Ascending aorta (tissue), 2 donors: ENCODE measurements at regions not wholly inside any gene's neighbourhood (a gene's known extent, or its start where the extent isn't known, plus 50 kb on each side); places are given as distances from the start of the nearest gene placed in this dataset.

Source experiments
- DNase-seq, 2 donors: peaks; one replicate each; pipeline ENCODE4 v3.0.0-alpha.2; 2019; ENCODE audit warnings: low spot score in 2 of 2
- H3K27ac ChIP-seq, 2 donors: fragments of 200-600 bp; sonication (generic); one replicate each; pipeline ENCODE4 v1.5.1; 2016 to 2017; ENCODE audit warnings: mild to moderate bottlenecking in 1 of 2
- H3K27me3 ChIP-seq: fragments of 200-600 bp; sonication (generic); one replicate; pipeline ENCODE4 v1.5.1; 2017
- H3K36me3 ChIP-seq, 2 donors: fragments of 200-600 bp; sonication (generic); one replicate each; pipeline ENCODE4 v1.5.1; 2016
- H3K4me1 ChIP-seq, 2 donors: fragments of 200-600 bp; sonication (generic); one replicate each; pipeline ENCODE4 v1.5.1; 2016 to 2017; ENCODE audit warnings: mild to moderate bottlenecking in 1 of 2
- H3K4me3 ChIP-seq, 2 donors: fragments of 200-600 bp; sonication (generic); one replicate each; pipeline ENCODE4 v1.5.1; 2016 to 2017; ENCODE audit warnings: mild to moderate bottlenecking in 1 of 2
- H3K9me3 ChIP-seq, 2 donors: fragments of 200-600 bp; sonication (generic); one replicate each; pipeline ENCODE4 v1.5.1; 2016
- intact Hi-C: fragments of 100-400 bp; cut with DNase I; formaldehyde crosslinking; loops from one replicate; pipeline ENCODE4 v1.15.1; 2023
- TF ChIP-seq, protein P1 (sequence below), 3 experiments: fragments of 200-600 bp in 2 of 3; fragments of 450-650 bp in 1 of 3; sonication (generic) in 2 of 3; IDR thresholded peaks; one replicate each; pipeline ENCODE4 v1.5.1; 2016 to 2019; ENCODE audit warnings: antibody characterized with exemption in 3 of 3, mild to moderate bottlenecking in 1 of 3, moderate library complexity in 1 of 3

DNA sequence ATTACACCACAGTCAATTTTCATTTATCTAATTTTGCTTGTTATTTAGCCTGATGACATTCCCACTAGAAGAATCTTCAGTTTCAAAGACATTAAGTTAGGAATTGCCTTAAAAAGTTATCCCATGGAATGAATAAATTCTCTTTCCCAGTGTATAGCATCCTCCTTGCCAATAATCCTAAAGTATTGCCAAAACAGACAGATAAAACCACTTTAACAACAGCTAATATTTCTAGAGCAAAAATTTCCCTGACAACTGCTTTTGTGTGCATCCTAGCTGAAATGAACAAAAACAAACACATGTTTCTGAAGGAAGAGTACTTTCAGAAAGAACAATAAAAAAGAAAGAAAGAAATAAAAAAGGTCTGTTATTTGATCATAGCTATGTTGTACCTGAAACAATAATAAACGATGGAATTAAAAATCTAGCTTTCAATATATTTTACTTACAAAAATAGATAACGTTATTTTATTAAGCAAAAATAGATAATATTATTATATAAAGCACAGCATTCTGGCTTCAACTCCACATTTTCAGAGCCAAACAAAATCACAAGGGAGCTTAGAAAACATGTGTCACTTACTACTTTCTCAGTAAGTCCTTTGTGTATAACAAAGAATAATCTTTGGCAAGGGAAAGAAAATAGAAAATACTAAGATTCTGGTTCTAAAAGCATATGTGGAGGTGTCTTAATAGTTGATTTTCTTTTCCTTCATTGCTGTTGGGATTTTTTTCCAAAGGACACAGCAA lies 939.0 kb upstream of the CRIM1 start:
- H3K9me3 ChIP-seq, result no peaks in the 10 kb centered on the region
- H3K4me1 ChIP-seq, result no peaks in the 10 kb centered on the region
- H3K27me3 ChIP-seq, result no peaks in the 10 kb centered on the region
- no peak overlapping the region for H3K4me3 ChIP-seq
- no peak overlapping the region for H3K27ac ChIP-seq
- intact Hi-C loops, result loop anchor here (10.0 kb wide), 1 partner anchor 1742 kb away; no protein-coding TSS in a partner anchor
- DNase-seq, result no peak
- H3K36me3 ChIP-seq, result no peaks in the 10 kb centered on the region
- TF ChIP-seq, protein P1, sequence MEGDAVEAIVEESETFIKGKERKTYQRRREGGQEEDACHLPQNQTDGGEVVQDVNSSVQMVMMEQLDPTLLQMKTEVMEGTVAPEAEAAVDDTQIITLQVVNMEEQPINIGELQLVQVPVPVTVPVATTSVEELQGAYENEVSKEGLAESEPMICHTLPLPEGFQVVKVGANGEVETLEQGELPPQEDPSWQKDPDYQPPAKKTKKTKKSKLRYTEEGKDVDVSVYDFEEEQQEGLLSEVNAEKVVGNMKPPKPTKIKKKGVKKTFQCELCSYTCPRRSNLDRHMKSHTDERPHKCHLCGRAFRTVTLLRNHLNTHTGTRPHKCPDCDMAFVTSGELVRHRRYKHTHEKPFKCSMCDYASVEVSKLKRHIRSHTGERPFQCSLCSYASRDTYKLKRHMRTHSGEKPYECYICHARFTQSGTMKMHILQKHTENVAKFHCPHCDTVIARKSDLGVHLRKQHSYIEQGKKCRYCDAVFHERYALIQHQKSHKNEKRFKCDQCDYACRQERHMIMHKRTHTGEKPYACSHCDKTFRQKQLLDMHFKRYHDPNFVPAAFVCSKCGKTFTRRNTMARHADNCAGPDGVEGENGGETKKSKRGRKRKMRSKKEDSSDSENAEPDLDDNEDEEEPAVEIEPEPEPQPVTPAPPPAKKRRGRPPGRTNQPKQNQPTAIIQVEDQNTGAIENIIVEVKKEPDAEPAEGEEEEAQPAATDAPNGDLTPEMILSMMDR (IDR thresholded peaks at IDR 0.05), result no peak

DNA sequence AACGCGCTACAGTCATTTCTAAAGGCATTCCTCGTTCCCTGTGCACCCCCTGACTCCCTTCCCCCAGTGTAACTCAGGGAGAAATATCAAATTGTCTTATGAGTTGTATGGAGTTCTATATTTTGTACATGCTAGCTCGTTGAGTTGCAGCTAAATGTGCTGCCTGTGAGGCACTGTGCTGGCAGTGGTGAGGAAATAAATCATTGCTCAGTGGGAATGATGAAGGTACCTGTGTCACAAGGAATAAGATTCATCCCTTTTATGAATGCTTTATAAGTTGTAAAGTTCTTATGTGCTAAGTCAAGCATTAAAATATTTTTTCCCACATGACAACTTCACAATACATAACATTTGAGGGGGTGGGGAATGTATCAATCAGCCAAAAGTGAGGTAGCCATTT lies 939.6 kb upstream of the CRIM1 start:
- Histone ChIP-seq H3K27ac (no peak overlapping the region), H3K4me3 (no peak overlapping the region), H3K27me3 (no peaks in the 10 kb centered on the region), H3K4me1 (no peaks in the 10 kb centered on the region), H3K9me3 (no peaks in the 10 kb centered on the region), H3K36me3 (no peaks in the 10 kb centered on the region)
- no peak for DNase-seq
- TF ChIP-seq, protein P1 (IDR thresholded peaks at IDR 0.05), result no peak
- intact Hi-C loops, result loop anchor here (10.0 kb wide), 1 partner anchor 1741 kb away; no protein-coding TSS in a partner anchor

DNA sequence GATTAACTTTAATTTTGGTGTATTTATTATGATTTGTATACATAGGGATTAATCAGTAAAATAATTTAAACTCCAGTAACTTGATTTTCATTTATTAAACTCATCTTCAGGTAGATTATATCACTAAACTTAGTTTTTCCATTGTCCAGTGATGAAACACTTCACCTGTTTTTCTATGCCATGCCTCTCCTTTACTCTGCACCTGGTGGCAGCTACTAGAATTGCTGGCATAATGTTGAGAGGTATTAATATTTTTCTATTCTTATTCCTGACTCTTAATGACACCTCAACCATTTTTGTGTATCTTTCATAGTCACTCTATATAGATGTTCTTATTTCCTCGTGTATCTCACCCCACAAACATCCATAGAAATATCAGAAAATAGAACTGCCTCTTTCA lies 940.3 kb upstream of the CRIM1 start:
- intact Hi-C loops, result loop anchor here (10.0 kb wide), 1 partner anchor 1740 kb away; no protein-coding TSS in a partner anchor
- H3K36me3 ChIP-seq, result no peaks in the 10 kb centered on the region
- H3K27me3 ChIP-seq, result no peaks in the 10 kb centered on the region
- H3K9me3 ChIP-seq, result no peaks in the 10 kb centered on the region
- DNase-seq, result no peak
- H3K4me1 ChIP-seq, result no peaks in the 10 kb centered on the region
- H3K27ac ChIP-seq, result no peak overlapping the region
- TF ChIP-seq, protein P1 (IDR thresholded peaks at IDR 0.05), result no peak
- no peak overlapping the region for H3K4me3 ChIP-seq

DNA sequence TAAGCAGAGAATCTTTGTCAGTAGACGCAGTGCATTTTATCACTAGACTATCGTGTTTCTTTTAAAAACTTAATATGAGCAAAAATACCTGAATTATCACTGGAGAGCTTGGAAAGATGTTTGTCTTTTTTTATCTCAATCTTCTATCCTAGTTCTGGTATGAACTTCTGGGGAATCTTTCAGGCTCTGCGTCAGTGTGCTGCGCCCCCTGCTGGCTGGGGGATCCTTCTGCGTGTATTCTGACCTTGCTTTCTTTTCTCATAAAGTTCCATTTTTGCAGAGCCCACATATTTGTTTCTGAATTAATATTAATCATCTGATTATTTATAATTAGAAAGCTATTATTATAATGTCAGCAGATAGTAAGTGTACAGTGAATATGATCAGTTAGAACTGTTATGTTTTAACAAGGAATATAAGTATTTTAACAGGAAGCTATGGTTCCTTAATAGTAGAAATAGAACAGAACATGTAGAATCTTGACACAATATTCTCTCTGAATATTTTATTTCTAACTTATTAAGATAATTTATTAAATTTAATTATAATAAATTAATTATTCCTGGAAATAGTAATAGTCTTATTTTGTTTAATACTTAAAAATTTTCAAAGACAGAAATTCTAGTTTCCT lies 945.0 kb upstream of the CRIM1 start:
- Histone ChIP-seq H3K36me3 (no peaks in the 10 kb centered on the region), H3K4me1 (no peaks in the 10 kb centered on the region), H3K4me3 (no peak overlapping the region), H3K27me3 (no peaks in the 10 kb centered on the region), H3K9me3 (no peaks in the 10 kb centered on the region), H3K27ac (no peak overlapping the region)
- DNase-seq, result no peak
- TF ChIP-seq, protein P1 (IDR thresholded peaks at IDR 0.05), result peak; percentile 47 to 81 (median 73)
- intact Hi-C loops, result loop anchor here (10.0 kb wide), 1 partner anchor 1736 kb away; no protein-coding TSS in a partner anchor

DNA sequence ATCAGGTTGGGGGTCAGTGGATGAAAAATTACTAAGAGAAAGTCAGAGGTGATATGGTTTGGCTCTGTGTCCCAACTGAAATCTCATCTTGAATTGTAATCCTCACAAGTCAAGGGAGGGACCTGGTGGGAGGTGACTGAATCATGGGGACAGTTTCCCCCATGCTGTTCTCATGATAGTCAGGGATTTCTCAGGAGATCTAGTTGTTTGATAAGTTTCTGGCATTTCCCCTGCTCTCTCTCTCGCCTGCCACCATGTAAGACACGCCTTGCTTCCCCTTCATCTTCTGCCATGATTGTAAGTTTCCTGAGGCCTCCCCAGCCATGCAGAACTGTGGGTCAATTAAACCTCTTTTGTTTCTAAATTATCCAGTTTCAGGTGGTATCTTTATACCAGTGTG lies 945.8 kb upstream of the CRIM1 start:
- H3K27ac ChIP-seq, result no peak overlapping the region
- no peaks in the 10 kb centered on the region for H3K4me1 ChIP-seq
- no peak for DNase-seq
- H3K27me3 ChIP-seq, result no peaks in the 10 kb centered on the region
- TF ChIP-seq, protein P1 (IDR thresholded peaks at IDR 0.05), result no peak
- no peak overlapping the region for H3K4me3 ChIP-seq
- no peaks in the 10 kb centered on the region for H3K36me3 ChIP-seq
- no peaks in the 10 kb centered on the region for H3K9me3 ChIP-seq
- intact Hi-C loops, result loop anchor here (10.0 kb wide), 1 partner anchor 1735 kb away; no protein-coding TSS in a partner anchor
